Endothelial cell of umbilical vein (primary cell): ENCODE measurements at regions not wholly inside any gene's neighbourhood (a gene's known extent, or its start where the extent isn't known, plus 50 kb on each side); places are given as distances from the start of the nearest gene placed in this dataset.

ENCODE experiments used
- CTCF ChIP-seq, 2 donors: IDR thresholded peaks; 1 replicate in 1 of 2; 2 replicates in 1 of 2; pipeline ENCODE4 v1.5.1; 2011; ENCODE audit warnings: low read length in 2 of 2, mild to moderate bottlenecking in 2 of 2, moderate library complexity in 2 of 2, control low read depth in 1 of 2, inconsistent platforms in 1 of 2, low read depth in 1 of 2; ENCODE audit not compliant: insufficient read depth in 1 of 2; ENCODE audit errors: extremely low read depth in 1 of 2
- EZH2 ChIP-seq: IDR thresholded peaks from 2 replicates; pipeline ENCODE4 v1.6.1; 2012; ENCODE audit warnings: borderline replicate concordance, low read depth, mild to moderate bottlenecking, moderate library complexity, low read length, inconsistent platforms; ENCODE audit not compliant: severe bottlenecking
- FOS ChIP-seq: IDR thresholded peaks from 2 replicates; pipeline ENCODE4 v1.6.1; 2011; ENCODE audit warnings: mild to moderate bottlenecking, low read length, moderate library complexity, borderline replicate concordance; ENCODE audit not compliant: insufficient read depth
- GATA2 ChIP-seq: IDR thresholded peaks from 2 replicates; pipeline ENCODE4 v1.7.0; 2011; ENCODE audit warnings: low read depth, mild to moderate bottlenecking, moderate library complexity, mixed read lengths, low read length; ENCODE audit not compliant: insufficient read length, insufficient read depth
- JUN ChIP-seq: IDR thresholded peaks from 2 replicates; pipeline ENCODE4 v1.6.1; 2011; ENCODE audit warnings: borderline replicate concordance, low read depth; ENCODE audit not compliant: insufficient read length, insufficient read depth
- MAX ChIP-seq: IDR thresholded peaks from 2 replicates; pipeline ENCODE4 v1.6.1; 2011; ENCODE audit not compliant: insufficient read depth, insufficient read length
- MYC ChIP-seq: IDR thresholded peaks from one replicate; pipeline ENCODE4 v1.6.1; 2011; ENCODE audit warnings: mild to moderate bottlenecking, low read depth, low read length
- POLR2A ChIP-seq: IDR thresholded peaks from 2 replicates; pipeline ENCODE4 v1.6.1; 2012; ENCODE audit warnings: low read depth, mild to moderate bottlenecking, control low read depth, low read length
- POLR2AphosphoS5 ChIP-seq: IDR thresholded peaks from 2 replicates; pipeline ENCODE4 v1.6.1; 2012; ENCODE audit warnings: low read depth, mild to moderate bottlenecking, control low read depth, low read length, moderate library complexity; ENCODE audit not compliant: insufficient read depth

GRCh38 chr7:157479326-157479725 lies 142.5 kb downstream of the DNAJB6 start:
- TF ChIP-seq POLR2A, result no peak
- no peak for TF ChIP-seq CTCF (IDR thresholded peaks at IDR 0.05; ENCODE audit: extremely low read depth in 1 of 2, insufficient read depth in 1 of 2, low read depth in 1 of 2, low read length in 2 of 2)
- no peak for TF ChIP-seq EZH2
- no peak for TF ChIP-seq JUN
- no peak for TF ChIP-seq POLR2AphosphoS5
- TF ChIP-seq MAX, result no peak
- no peak for TF ChIP-seq MYC
- no peak for TF ChIP-seq FOS
- no peak for TF ChIP-seq GATA2
